GM23338 (cell line): ENCODE measurements at regions not wholly inside any gene's neighbourhood (a gene's known extent, or its start where the extent isn't known, plus 50 kb on each side); places are given as distances from the start of the nearest gene placed in this dataset.
A peak's percentile ranks its signal among the peaks of the same experiment; 100 is the strongest.

Source experiments
- ATAC-seq: fragments of 200-7000 bp; cut with Tn5 transposase; 3 replicates; pipeline ENCODE4 v1.9.1; 2020
- DNase-seq: peaks from one replicate; pipeline ENCODE4 v3.0.0-alpha.2; 2015; ENCODE audit warnings: low spot score
- H2AFZ ChIP-seq: fragments of 200-600 bp; sonication (generic); 2 replicates; pipeline ENCODE4 v1.8.0; 2016; ENCODE audit warnings: antibody characterized with exemption, mild to moderate bottlenecking, moderate library complexity
- H3F3A ChIP-seq: fragments of 200-600 bp; sonication (generic); replicated peaks from 2 replicates; pipeline ENCODE4 v1.8.0; 2017; ENCODE audit warnings: antibody characterized with exemption, mixed run types, low read depth
- H3K27ac ChIP-seq: fragments of 200-600 bp; sonication (generic); 2 replicates; pipeline ENCODE4 v1.6.1; 2016; ENCODE audit warnings: low read depth
- H3K27me3 ChIP-seq: fragments of 200-600 bp; sonication (generic); 2 replicates; pipeline ENCODE4 v1.8.0; 2016; ENCODE audit warnings: mild to moderate bottlenecking, mixed run types, moderate library complexity; ENCODE audit not compliant: insufficient read depth
- H3K36me3 ChIP-seq: fragments of 200-600 bp; sonication (generic); 2 replicates; pipeline ENCODE4 v1.8.0; 2016; ENCODE audit warnings: mild to moderate bottlenecking; ENCODE audit not compliant: insufficient read depth
- H3K4me1 ChIP-seq: fragments of 200-600 bp; sonication (generic); 2 replicates; pipeline ENCODE4 v1.8.0; 2016; ENCODE audit warnings: mild to moderate bottlenecking, moderate library complexity; ENCODE audit not compliant: insufficient read depth
- H3K4me2 ChIP-seq: fragments of 200-600 bp; sonication (generic); 2 replicates; pipeline ENCODE4 v1.7.1; 2017; ENCODE audit warnings: mixed run types
- H3K4me3 ChIP-seq: fragments of 200-600 bp; sonication (generic); 2 replicates; pipeline ENCODE4 v1.6.1; 2016; ENCODE audit warnings: mixed run types
- H3K79me2 ChIP-seq: fragments of 200-600 bp; sonication (generic); replicated peaks from 2 replicates; pipeline ENCODE4 v1.8.0; 2017; ENCODE audit warnings: mild to moderate bottlenecking; ENCODE audit not compliant: insufficient read depth
- H3K9me2 ChIP-seq: fragments of 200-600 bp; sonication (generic); 2 replicates; pipeline ENCODE4 v1.8.0; 2017; ENCODE audit not compliant: insufficient read depth
- H4K20me1 ChIP-seq: fragments of 200-600 bp; sonication (generic); replicated peaks from 2 replicates; pipeline ENCODE4 v1.8.0; 2017; ENCODE audit warnings: mild to moderate bottlenecking; ENCODE audit not compliant: insufficient read depth
- H3K27ac Mint-ChIP-seq: 2 replicates; pipeline ENCODE4 v1.8.0; 2020; ENCODE audit warnings: inconsistent platforms, mild to moderate bottlenecking, moderate library complexity, mixed read lengths
- H3K27me3 Mint-ChIP-seq: 3 replicates; pipeline ENCODE4 v1.8.0; 2022; ENCODE audit warnings: low read depth, mild to moderate bottlenecking, moderate library complexity, mixed read lengths, inconsistent platforms; ENCODE audit not compliant: insufficient read depth, poor library complexity
- H3K36me3 Mint-ChIP-seq: 3 replicates; pipeline ENCODE4 v1.8.0; 2021; ENCODE audit warnings: low read depth, mild to moderate bottlenecking, inconsistent platforms, moderate library complexity, mixed read lengths
- H3K4me1 Mint-ChIP-seq: 3 replicates; pipeline ENCODE4 v1.8.0; 2020; ENCODE audit warnings: mild to moderate bottlenecking, inconsistent platforms, mixed read lengths
- H3K4me3 Mint-ChIP-seq: 3 replicates; pipeline ENCODE4 v1.8.0; 2021; ENCODE audit warnings: moderate library complexity, mild to moderate bottlenecking, inconsistent platforms, mixed read lengths
- H3K9me3 Mint-ChIP-seq: 3 replicates; pipeline ENCODE4 v1.8.0; 2020; ENCODE audit warnings: moderate library complexity, mild to moderate bottlenecking, inconsistent platforms, mixed read lengths
- EZH2 ChIP-seq: fragments of 200-600 bp; sonication (generic); IDR thresholded peaks from one replicate; pipeline ENCODE4 v1.8.0; 2017; ENCODE audit warnings: antibody characterized with exemption, mild to moderate bottlenecking, low read depth; ENCODE audit not compliant: unreplicated experiment
- EZH2phosphoT487 ChIP-seq: fragments of 200-600 bp; sonication (generic); IDR thresholded peaks from one replicate; pipeline ENCODE4 v1.8.1; 2018; ENCODE audit warnings: antibody characterized with exemption; ENCODE audit not compliant: unreplicated experiment
- NANOG ChIP-seq: IDR thresholded peaks from 2 replicates; pipeline ENCODE4 v1.6.1; 2016; ENCODE audit warnings: antibody characterized with exemption, borderline replicate concordance
- ZNF331 ChIP-seq: fragments of 250-450 bp; sonication (Bioruptor Pico); IDR thresholded peaks from 2 replicates; pipeline ENCODE4 v1.5.0; 2020; ENCODE audit warnings: low read depth, mild to moderate bottlenecking, moderate library complexity
- TF ChIP-seq, protein P1 (sequence below): IDR thresholded peaks from one replicate; pipeline ENCODE4 v1.6.1; 2018; ENCODE audit warnings: antibody characterized with exemption; ENCODE audit not compliant: unreplicated experiment
- TF ChIP-seq, protein P2 (sequence below), 2 experiments: fragments of 200-600 bp in 1 of 2; sonication (generic) in 1 of 2; conservative IDR thresholded peaks; 2 replicates each; pipeline versions ENCODE4 v1.5.1 to v1.6.1; 2016 to 2017; ENCODE audit warnings: antibody characterized with exemption in 2 of 2, low read depth in 2 of 2, mild to moderate bottlenecking in 2 of 2, moderate library complexity in 1 of 2
- TF ChIP-seq, protein P3 (sequence below): IDR thresholded peaks from 2 replicates; pipeline ENCODE4 v1.6.1; 2016; ENCODE audit warnings: antibody characterized with exemption

DNA sequence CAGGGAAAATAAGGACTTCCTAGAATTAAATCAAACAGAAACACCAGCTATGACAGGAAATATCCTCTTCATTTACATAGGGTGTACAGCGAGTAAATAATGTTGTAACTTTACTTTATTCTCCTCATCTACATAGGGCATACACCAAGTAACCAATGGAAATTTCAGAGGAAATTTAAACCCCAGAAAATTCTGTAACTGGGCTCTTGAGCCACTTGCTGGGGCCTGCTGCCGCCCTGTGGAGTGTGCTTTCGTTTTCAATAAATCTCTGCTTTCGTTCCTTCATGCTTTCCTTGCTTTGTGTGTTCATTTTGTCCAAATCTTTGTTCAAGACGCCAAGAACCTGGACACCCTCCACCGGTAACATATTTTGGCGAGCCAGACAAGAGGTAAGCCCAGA, 990.4 kb upstream of the CADM2 start:
- Mint-ChIP-seq H3K27ac (no peak overlapping the region; the same call in 1 of the 2 replicates), H3K27me3 (peaks cover 2% of the 10 kb centered on the region)

DNA sequence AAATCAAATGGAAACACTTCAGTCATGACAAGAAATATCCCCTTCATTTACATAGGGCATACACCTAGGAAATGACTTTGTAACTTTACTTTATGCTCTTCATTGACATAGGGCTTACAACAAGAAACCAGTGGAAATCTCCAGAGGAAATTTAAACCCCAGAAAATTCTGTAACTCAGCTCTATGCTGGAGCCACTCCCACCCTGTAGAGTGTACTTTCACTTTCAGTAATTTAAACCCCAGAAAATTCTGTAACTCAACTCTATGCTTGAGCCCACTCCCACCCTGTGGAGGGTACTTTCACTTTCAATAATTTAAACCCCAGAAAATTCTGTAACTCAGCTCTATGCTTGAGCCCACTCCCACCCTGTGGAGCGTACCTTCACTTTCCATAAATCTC, 987.1 kb upstream of the CADM2 start:
- H3K27ac ChIP-seq: no peak overlapping the region
- H3K4me1 ChIP-seq: no peaks in the 10 kb centered on the region
- Mint-ChIP-seq H3K36me3 (no peaks in the 10 kb centered on the region), H3K4me1 (no peaks in the 10 kb centered on the region; the same call in 2 of the 3 replicates), H3K27me3 (peaks cover 2% of the 10 kb centered on the region), H3K9me3 (no peaks in the 10 kb centered on the region), H3K27ac (no peak overlapping the region), H3K4me3 (no peak overlapping the region)
- H3K4me2 ChIP-seq: no peak overlapping the region
- no peak overlapping the region for H3K4me3 ChIP-seq
- no peak for ATAC-seq
- H3F3A ChIP-seq: no peaks in the 10 kb centered on the region
- H4K20me1 ChIP-seq: no peaks in the 10 kb centered on the region
- no peaks in the 10 kb centered on the region for H3K9me2 ChIP-seq
- no peak overlapping the region for H2AFZ ChIP-seq
- no peaks in the 10 kb centered on the region for H3K36me3 ChIP-seq
- TF ChIP-seq NANOG (no peak), EZH2 (no peak)
- TF ChIP-seq, protein P1, sequence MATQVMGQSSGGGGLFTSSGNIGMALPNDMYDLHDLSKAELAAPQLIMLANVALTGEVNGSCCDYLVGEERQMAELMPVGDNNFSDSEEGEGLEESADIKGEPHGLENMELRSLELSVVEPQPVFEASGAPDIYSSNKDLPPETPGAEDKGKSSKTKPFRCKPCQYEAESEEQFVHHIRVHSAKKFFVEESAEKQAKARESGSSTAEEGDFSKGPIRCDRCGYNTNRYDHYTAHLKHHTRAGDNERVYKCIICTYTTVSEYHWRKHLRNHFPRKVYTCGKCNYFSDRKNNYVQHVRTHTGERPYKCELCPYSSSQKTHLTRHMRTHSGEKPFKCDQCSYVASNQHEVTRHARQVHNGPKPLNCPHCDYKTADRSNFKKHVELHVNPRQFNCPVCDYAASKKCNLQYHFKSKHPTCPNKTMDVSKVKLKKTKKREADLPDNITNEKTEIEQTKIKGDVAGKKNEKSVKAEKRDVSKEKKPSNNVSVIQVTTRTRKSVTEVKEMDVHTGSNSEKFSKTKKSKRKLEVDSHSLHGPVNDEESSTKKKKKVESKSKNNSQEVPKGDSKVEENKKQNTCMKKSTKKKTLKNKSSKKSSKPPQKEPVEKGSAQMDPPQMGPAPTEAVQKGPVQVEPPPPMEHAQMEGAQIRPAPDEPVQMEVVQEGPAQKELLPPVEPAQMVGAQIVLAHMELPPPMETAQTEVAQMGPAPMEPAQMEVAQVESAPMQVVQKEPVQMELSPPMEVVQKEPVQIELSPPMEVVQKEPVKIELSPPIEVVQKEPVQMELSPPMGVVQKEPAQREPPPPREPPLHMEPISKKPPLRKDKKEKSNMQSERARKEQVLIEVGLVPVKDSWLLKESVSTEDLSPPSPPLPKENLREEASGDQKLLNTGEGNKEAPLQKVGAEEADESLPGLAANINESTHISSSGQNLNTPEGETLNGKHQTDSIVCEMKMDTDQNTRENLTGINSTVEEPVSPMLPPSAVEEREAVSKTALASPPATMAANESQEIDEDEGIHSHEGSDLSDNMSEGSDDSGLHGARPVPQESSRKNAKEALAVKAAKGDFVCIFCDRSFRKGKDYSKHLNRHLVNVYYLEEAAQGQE: no peak
- no peaks in the 10 kb centered on the region for H3K79me2 ChIP-seq
- H3K27me3 ChIP-seq: no peaks in the 10 kb centered on the region
- no peak for DNase-seq

More for the DNA sequence above, 990.4 kb upstream of the CADM2 start:
- Mint-ChIP-seq H3K4me1 (no peaks in the 10 kb centered on the region; the same call in 2 of the 3 replicates), H3K4me3 (no peak overlapping the region), H3K36me3 (no peaks in the 10 kb centered on the region), H3K9me3 (no peaks in the 10 kb centered on the region)
- no peaks in the 10 kb centered on the region for H3K36me3 ChIP-seq
- H3K27ac ChIP-seq: no peak overlapping the region
- no peaks in the 10 kb centered on the region for H3K27me3 ChIP-seq
- H4K20me1 ChIP-seq: no peaks in the 10 kb centered on the region
- no peak overlapping the region for H3K4me3 ChIP-seq
- no peaks in the 10 kb centered on the region for H3K79me2 ChIP-seq
- no peaks in the 10 kb centered on the region for H3K9me2 ChIP-seq
- TF ChIP-seq EZH2 (no peak), EZH2phosphoT487 (no peak), ZNF331 (CRISPR knock-in tag) (no peak)
- TF ChIP-seq, protein P2, sequence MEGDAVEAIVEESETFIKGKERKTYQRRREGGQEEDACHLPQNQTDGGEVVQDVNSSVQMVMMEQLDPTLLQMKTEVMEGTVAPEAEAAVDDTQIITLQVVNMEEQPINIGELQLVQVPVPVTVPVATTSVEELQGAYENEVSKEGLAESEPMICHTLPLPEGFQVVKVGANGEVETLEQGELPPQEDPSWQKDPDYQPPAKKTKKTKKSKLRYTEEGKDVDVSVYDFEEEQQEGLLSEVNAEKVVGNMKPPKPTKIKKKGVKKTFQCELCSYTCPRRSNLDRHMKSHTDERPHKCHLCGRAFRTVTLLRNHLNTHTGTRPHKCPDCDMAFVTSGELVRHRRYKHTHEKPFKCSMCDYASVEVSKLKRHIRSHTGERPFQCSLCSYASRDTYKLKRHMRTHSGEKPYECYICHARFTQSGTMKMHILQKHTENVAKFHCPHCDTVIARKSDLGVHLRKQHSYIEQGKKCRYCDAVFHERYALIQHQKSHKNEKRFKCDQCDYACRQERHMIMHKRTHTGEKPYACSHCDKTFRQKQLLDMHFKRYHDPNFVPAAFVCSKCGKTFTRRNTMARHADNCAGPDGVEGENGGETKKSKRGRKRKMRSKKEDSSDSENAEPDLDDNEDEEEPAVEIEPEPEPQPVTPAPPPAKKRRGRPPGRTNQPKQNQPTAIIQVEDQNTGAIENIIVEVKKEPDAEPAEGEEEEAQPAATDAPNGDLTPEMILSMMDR (conservative IDR thresholded peaks at IDR 0.05; ENCODE audit: low read depth in 2 of 2): peak in 1 of 2 experiments; percentile 29; a peak in 1 of 4 replicates
- TF ChIP-seq, protein P3, sequence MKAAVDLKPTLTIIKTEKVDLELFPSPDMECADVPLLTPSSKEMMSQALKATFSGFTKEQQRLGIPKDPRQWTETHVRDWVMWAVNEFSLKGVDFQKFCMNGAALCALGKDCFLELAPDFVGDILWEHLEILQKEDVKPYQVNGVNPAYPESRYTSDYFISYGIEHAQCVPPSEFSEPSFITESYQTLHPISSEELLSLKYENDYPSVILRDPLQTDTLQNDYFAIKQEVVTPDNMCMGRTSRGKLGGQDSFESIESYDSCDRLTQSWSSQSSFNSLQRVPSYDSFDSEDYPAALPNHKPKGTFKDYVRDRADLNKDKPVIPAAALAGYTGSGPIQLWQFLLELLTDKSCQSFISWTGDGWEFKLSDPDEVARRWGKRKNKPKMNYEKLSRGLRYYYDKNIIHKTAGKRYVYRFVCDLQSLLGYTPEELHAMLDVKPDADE: no peak
- ATAC-seq (no peak), DNase-seq (no peak)
- peak overlapping the region; percentile 86 for H2AFZ ChIP-seq
- no peak overlapping the region for H3K4me2 ChIP-seq
- no peaks in the 10 kb centered on the region for H3K4me1 ChIP-seq
- H3F3A ChIP-seq: no peaks in the 10 kb centered on the region
